SU-DHL-6 (cell line): ENCODE measurements at regions not wholly inside any gene's neighbourhood (a gene's known extent, or its start where the extent isn't known, plus 50 kb on each side); places are given as distances from the start of the nearest gene placed in this dataset.

Experiments used
- H2AFZ ChIP-seq: fragments of 200-600 bp; sonication (generic); 2 replicates; pipeline ENCODE4 v1.6.1; 2014; ENCODE audit warnings: low read depth, mild to moderate bottlenecking, moderate library complexity, mixed read lengths, antibody characterized with exemption, low read length; ENCODE audit not compliant: severe bottlenecking
- H3F3A ChIP-seq: fragments of 200-600 bp; shearing (Covaris generic); 2 replicates; pipeline ENCODE4 v1.6.0; 2016; ENCODE audit warnings: antibody characterized with exemption, mild to moderate bottlenecking; ENCODE audit not compliant: insufficient read depth
- H3K27ac ChIP-seq: fragments of 200-600 bp; sonication (generic); 2 replicates; pipeline ENCODE4 v1.5.1; 2016; ENCODE audit warnings: low read depth, mild to moderate bottlenecking, low read length, moderate library complexity, mixed read lengths
- H3K27me3 ChIP-seq: fragments of 200-600 bp; sonication (generic), shearing (Covaris generic); 2 replicates; pipeline ENCODE4 v1.6.0; 2014; ENCODE audit warnings: mild to moderate bottlenecking, low read length
- H3K36me3 ChIP-seq: fragments of 200-600 bp; sonication (generic); 2 replicates; pipeline ENCODE4 v1.6.1; 2014; ENCODE audit warnings: mild to moderate bottlenecking, low read length, mixed read lengths
- H3K4me2 ChIP-seq: fragments of 300-600, 200-600 bp; shearing (Covaris generic), sonication (generic); 2 replicates; pipeline ENCODE4 v1.6.0; 2014; ENCODE audit warnings: low read length, low read depth, mild to moderate bottlenecking; ENCODE audit not compliant: poor library complexity, severe bottlenecking
- H3K4me3 ChIP-seq: fragments of 200-600 bp; sonication (generic); 2 replicates; pipeline ENCODE4 v1.5.1; 2014; ENCODE audit warnings: antibody characterized with exemption, low read length, mild to moderate bottlenecking, mixed read lengths; ENCODE audit not compliant: insufficient read depth, poor library complexity, severe bottlenecking
- H3K79me2 ChIP-seq: fragments of 200-600 bp; sonication (generic); 2 replicates; pipeline ENCODE4 v1.6.1; 2014; ENCODE audit warnings: mild to moderate bottlenecking, low read length, moderate library complexity; ENCODE audit not compliant: insufficient read depth
- H3K9ac ChIP-seq: fragments of 200-600 bp; sonication (generic); 2 replicates; pipeline ENCODE4 v1.7.0; 2014; ENCODE audit warnings: mild to moderate bottlenecking, low read length
- H3K9me2 ChIP-seq: fragments of 200-600 bp; sonication (generic); replicated peaks from 2 replicates; pipeline ENCODE4 v1.6.1; 2014; ENCODE audit warnings: low read length; ENCODE audit not compliant: insufficient read depth
- H3K9me3 ChIP-seq: fragments of 200-600 bp; sonication (generic); 2 replicates; pipeline ENCODE4 v1.6.1; 2014; ENCODE audit warnings: low read length, mixed read lengths; ENCODE audit not compliant: insufficient read depth
- H4K20me1 ChIP-seq: fragments of 200-600 bp; sonication (generic); 2 replicates; pipeline ENCODE4 v1.6.1; 2014; ENCODE audit warnings: low read depth, mild to moderate bottlenecking, antibody characterized with exemption, low read length, moderate library complexity, mixed read lengths
- CTCF ChIP-seq: fragments of 200-600 bp; sonication (generic); IDR thresholded peaks from one replicate; pipeline ENCODE4 v1.5.1; 2017; ENCODE audit warnings: antibody characterized with exemption, mild to moderate bottlenecking, low read length, moderate library complexity; ENCODE audit not compliant: insufficient read depth, poor library complexity, severe bottlenecking
- EZH2phosphoT487 ChIP-seq: fragments of 200-600 bp; sonication (generic), shearing (Covaris generic); conservative IDR thresholded peaks from 2 replicates; pipeline ENCODE4 v1.6.1; 2018; ENCODE audit warnings: mild to moderate bottlenecking, antibody characterized with exemption, low read length, moderate library complexity, mixed read lengths

DNA sequence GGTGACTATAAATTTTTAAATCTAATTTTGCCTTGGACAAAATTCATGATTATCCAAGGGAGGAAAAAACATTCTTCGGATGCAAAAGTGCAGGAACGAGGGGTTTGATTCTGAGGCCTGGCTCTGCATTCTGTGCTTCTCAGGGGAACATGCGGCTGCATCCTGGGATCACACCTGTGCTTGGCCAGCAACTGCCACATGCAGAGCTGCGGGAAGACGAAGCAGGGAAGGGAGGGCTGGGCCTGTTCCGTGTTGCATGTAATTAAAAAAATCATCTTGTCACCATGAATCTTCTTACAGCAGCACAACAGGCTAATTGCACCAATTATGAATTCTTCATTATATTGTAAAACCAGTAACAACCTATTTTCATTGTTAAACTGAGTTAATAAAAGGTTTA, 158.0 kb upstream of the ALKAL2 start:
- TF ChIP-seq CTCF (no peak), EZH2phosphoT487 (no peak)
- Histone ChIP-seq H3K9me2 (no peaks in the 10 kb centered on the region), H3K27ac (no peak overlapping the region), H3K9me3 (no peaks in the 10 kb centered on the region), H4K20me1 (no peaks in the 10 kb centered on the region), H3K27me3 (no peaks in the 10 kb centered on the region), H2AFZ (no peak overlapping the region), H3K9ac (no peak overlapping the region), H3K4me3 (no peak overlapping the region), H3F3A (no peaks in the 10 kb centered on the region), H3K36me3 (no peaks in the 10 kb centered on the region), H3K79me2 (no peaks in the 10 kb centered on the region), H3K4me2 (no peak overlapping the region)

DNA sequence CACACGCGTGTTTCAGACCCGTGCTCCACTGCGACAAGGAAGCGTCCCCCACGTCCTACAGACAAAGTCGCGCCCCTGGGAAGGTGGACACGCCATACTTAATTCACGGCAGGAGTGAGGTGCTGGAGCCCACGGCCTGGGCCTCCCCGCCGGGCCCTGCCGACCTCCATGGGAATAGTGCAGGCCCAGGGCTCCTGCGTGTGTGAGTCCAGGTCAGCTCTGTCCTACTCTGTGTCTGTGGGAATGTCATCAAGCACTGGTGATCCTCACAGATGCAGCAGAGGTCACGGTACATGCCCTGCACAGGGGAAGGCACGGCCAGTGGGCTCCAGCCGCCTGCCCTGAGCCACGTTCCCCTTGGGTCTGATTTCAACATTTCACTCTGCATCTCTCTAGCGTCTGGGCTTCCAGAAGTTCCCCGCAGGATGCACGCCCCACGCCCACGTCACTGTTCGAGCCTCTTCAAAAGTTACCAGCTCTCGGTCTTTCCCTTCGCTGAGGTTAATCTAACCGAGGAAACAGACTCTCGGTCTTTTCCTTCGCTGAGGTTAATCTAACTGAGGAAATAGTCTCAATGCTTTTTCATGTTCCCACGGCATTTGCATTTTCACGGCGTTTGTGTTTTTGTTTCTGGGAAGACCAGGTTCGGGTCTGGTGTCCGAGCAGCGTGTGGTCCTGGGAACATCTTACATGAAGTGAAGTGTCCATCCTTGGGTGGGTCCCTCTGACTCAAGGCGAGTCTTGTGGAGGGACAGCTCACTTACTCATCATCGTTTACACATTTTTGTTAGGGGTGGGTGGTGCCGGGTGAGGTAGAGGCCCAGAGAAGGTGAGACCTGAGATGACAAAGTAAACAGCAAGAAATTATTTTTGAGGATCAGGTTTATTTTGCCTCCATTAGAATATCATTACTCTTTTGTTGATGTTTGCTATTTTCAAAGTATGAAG, 157.3 kb upstream of the ALKAL2 start:
- Histone ChIP-seq H3K27ac (no peak overlapping the region), H3K4me2 (no peak overlapping the region), H3K9me2 (no peaks in the 10 kb centered on the region), H3K9me3 (no peaks in the 10 kb centered on the region), H3F3A (no peaks in the 10 kb centered on the region), H3K79me2 (no peaks in the 10 kb centered on the region), H4K20me1 (no peaks in the 10 kb centered on the region), H3K4me3 (no peak overlapping the region), H2AFZ (no peak overlapping the region), H3K36me3 (no peaks in the 10 kb centered on the region), H3K27me3 (no peaks in the 10 kb centered on the region), H3K9ac (no peak overlapping the region)
- no peak for TF ChIP-seq EZH2phosphoT487
- no peak for TF ChIP-seq CTCF

GRCh38 chr2:443741-444140, 155.8 kb upstream of the ALKAL2 start:
- H2AFZ ChIP-seq: peak overlapping the region; percentile 60

More at GRCh38 chr2:443741-444140, 155.8 kb upstream of the ALKAL2 start:
- Histone ChIP-seq H3F3A (no peaks in the 10 kb centered on the region), H3K79me2 (no peaks in the 10 kb centered on the region), H3K9me3 (no peaks in the 10 kb centered on the region), H3K27ac (no peak overlapping the region), H3K4me3 (no peak overlapping the region), H3K9me2 (no peaks in the 10 kb centered on the region), H3K4me2 (peak overlapping the region; percentile 38), H3K36me3 (no peaks in the 10 kb centered on the region), H3K9ac (no peak overlapping the region), H3K27me3 (no peaks in the 10 kb centered on the region), H4K20me1 (no peaks in the 10 kb centered on the region)
- no peak for TF ChIP-seq EZH2phosphoT487
- TF ChIP-seq CTCF: no peak
